GM10248 (cell line): ENCODE measurements at regions not wholly inside any gene's neighbourhood (a gene's known extent, or its start where the extent isn't known, plus 50 kb on each side); places are given as distances from the start of the nearest gene placed in this dataset.

ENCODE experiments used
- CTCF ChIA-PET: fragments of 300-600 bp; sonication (Branson Sonifier 250); formaldehyde crosslinking; extraction: SDS; loops from one replicate; lab custom pipeline; 2021; ENCODE audit warnings: antibody characterized with exemption; lab: Yijun Ruan, JAX
- POLR2A ChIA-PET: fragments of 350-650 bp; sonication (Branson Sonifier 250); formaldehyde crosslinking; extraction: SDS; loops from one replicate; lab custom pipeline; 2020; ENCODE audit warnings: antibody characterized with exemption; lab: Yijun Ruan, JAX
- DNase-seq: peaks from one replicate; pipeline ENCODE4 v3.0.0; 2012; ENCODE audit errors: extremely low spot score
- TF ChIP-seq, protein P1 (sequence below): IDR thresholded peaks from 2 replicates; pipeline ENCODE4 v1.5.1; 2012; ENCODE audit warnings: mild to moderate bottlenecking, low read depth; ENCODE audit errors: extremely low read depth, missing control alignments, control extremely low read depth

DNA sequence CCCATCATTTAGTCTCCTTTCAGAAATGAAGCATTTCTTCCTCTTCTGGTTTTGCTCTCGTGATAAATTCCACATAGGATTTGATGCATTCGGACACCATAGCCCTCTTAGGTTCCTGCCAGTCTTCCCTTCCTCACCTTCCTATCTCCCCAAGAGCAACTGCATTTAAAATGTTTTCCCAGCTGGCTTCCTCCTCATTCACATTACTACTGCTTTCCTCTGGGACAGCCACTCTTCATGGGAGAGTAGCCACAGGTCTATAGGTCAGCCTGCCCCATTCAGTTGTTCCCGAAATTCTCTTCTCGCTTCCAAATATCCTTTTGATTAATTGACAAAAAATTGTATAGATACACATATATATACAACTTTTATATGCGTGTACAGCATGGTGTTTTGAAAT, 214.2 kb upstream of the PDE10A start:
- ChIA-PET POLR2A (no interaction called here), CTCF (interaction anchor here (0.8 to 2.5 kb wide), 5 partner anchors 8 to 229 kb away, joined by 3 to 7 read pairs (median 4); no protein-coding TSS in a partner anchor)
- no peak for DNase-seq
- TF ChIP-seq, protein P1, sequence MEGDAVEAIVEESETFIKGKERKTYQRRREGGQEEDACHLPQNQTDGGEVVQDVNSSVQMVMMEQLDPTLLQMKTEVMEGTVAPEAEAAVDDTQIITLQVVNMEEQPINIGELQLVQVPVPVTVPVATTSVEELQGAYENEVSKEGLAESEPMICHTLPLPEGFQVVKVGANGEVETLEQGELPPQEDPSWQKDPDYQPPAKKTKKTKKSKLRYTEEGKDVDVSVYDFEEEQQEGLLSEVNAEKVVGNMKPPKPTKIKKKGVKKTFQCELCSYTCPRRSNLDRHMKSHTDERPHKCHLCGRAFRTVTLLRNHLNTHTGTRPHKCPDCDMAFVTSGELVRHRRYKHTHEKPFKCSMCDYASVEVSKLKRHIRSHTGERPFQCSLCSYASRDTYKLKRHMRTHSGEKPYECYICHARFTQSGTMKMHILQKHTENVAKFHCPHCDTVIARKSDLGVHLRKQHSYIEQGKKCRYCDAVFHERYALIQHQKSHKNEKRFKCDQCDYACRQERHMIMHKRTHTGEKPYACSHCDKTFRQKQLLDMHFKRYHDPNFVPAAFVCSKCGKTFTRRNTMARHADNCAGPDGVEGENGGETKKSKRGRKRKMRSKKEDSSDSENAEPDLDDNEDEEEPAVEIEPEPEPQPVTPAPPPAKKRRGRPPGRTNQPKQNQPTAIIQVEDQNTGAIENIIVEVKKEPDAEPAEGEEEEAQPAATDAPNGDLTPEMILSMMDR, result no peak

- POLR2A ChIA-PET, result no interaction called here
- CTCF ChIA-PET, result interaction anchor here (1.6 to 2.5 kb wide), 2 partner anchors 9 to 230 kb away, joined by 4 to 7 read pairs; no protein-coding TSS in a partner anchor
- TF ChIP-seq, protein P1, result no peak
- DNase-seq, result no peak
Observed at GRCh38 chr6:165876588-165876987, 213.5 kb upstream of the PDE10A start.

DNA sequence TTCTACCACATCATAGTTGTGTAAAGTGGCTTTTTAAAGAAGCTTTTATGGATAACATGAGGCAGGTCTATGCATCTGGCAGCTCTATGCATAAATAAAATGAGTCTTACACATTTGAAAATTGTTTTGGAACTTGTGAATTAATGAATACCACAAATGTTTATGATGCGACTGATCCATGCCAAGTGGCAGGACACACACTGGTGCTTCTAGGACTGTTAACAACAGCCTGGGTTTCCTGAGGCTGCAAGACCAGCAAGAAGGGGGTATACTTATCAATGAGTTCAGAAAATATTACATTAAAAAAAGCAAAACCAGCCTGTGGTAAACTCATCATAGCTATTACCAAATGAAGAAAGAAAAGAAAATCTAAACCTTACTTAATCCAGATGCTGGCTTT, 212.9 kb upstream of the PDE10A start:
- ChIA-PET POLR2A (no interaction called here), CTCF (interaction anchor here (1.6 to 2.5 kb wide), 2 partner anchors 10 to 230 kb away, joined by 4 to 7 read pairs; no protein-coding TSS in a partner anchor)
- DNase-seq, result no peak
- TF ChIP-seq, protein P1, result no peak

GRCh38 chr6:165873976-165874375, 210.9 kb upstream of the PDE10A start:
- TF ChIP-seq, protein P1, result no peak
- ChIA-PET CTCF (interaction anchor here (1.8 to 2.8 kb wide), 2 partner anchors 11 to 24 kb away, joined by 6 to 9 read pairs; no protein-coding TSS in a partner anchor), POLR2A (no interaction called here)
- no peak for DNase-seq

- TF ChIP-seq, protein P1, result no peak
- DNase-seq, result no peak
- CTCF ChIA-PET, result interaction anchor here (1.8 to 2.8 kb wide), 2 partner anchors 12 to 23 kb away, joined by 6 to 9 read pairs; no protein-coding TSS in a partner anchor
- POLR2A ChIA-PET, result no interaction called here
Observed at GRCh38 chr6:165872811-165873210, 209.8 kb upstream of the PDE10A start.

- CTCF ChIA-PET, result interaction anchor here (2.8 kb wide), 1 partner anchor 13 kb away, joined by 9 read pairs; no protein-coding TSS in a partner anchor
- no peak for DNase-seq
- TF ChIP-seq, protein P1, result no peak
- POLR2A ChIA-PET, result no interaction called here
Observed at GRCh38 chr6:165872311-165872710, 209.3 kb upstream of the PDE10A start.
